Effector memory CD4-positive, alpha-beta T cell (primary cell): ENCODE measurements at regions not wholly inside any gene's neighbourhood (a gene's known extent, or its start where the extent isn't known, plus 50 kb on each side); places are given as distances from the start of the nearest gene placed in this dataset.

Experiments used
- DNase-seq, 3 donors: peaks; one replicate each; pipeline ENCODE4 v3.0.0-alpha.2; 2020
- H3K27ac ChIP-seq: 2 replicates; pipeline ENCODE4 v1.7.0; 2013; ENCODE audit warnings: mild to moderate bottlenecking, low read length, moderate library complexity; ENCODE audit not compliant: insufficient read depth, poor library complexity, severe bottlenecking
- H3K27me3 ChIP-seq: replicated peaks from 2 replicates; pipeline ENCODE4 v1.7.0; 2013; ENCODE audit warnings: mild to moderate bottlenecking, low read length; ENCODE audit not compliant: insufficient read depth, control insufficient read depth, poor library complexity, severe bottlenecking
- H3K36me3 ChIP-seq: 2 replicates; pipeline ENCODE4 v1.7.0; 2013; ENCODE audit warnings: mild to moderate bottlenecking, low read length, moderate library complexity; ENCODE audit not compliant: control insufficient read depth, insufficient read depth
- H3K4me1 ChIP-seq: 2 replicates; pipeline ENCODE4 v1.7.0; 2013; ENCODE audit warnings: low read length, mild to moderate bottlenecking; ENCODE audit not compliant: control insufficient read depth, insufficient read depth, poor library complexity, severe bottlenecking
- H3K4me3 ChIP-seq: 2 replicates; pipeline ENCODE4 v1.7.0; 2013; ENCODE audit warnings: low read length, low read depth, mild to moderate bottlenecking; ENCODE audit not compliant: insufficient read depth, poor library complexity, severe bottlenecking
- H3K9me3 ChIP-seq: 2 replicates; pipeline ENCODE4 v1.7.0; 2013; ENCODE audit warnings: mild to moderate bottlenecking, low read length, moderate library complexity; ENCODE audit not compliant: control insufficient read depth

DNA sequence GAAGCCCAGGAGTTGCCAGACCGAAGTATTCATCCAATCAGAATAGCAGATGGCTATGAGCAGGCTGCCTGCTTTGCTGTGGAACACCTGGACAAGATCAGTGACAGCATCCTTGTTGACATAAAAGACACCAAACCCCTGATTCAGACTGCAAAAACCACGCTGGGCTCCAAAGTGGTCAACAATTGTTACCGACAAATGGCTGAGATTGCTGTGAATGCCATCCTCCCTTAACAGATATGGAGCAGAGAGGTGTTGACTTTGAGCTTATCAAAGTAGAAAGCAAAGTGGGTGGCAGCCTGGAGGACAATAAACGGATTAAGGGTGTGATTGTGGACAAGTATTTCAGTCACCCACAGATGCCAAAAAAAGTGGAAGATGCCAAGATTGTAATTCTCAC, 250.3 kb upstream of the OBI1 start:
- H3K4me3 ChIP-seq = no peak overlapping the region
- H3K9me3 ChIP-seq = no peaks in the 10 kb centered on the region
- H3K27me3 ChIP-seq = no peaks in the 10 kb centered on the region
- H3K27ac ChIP-seq = no peak overlapping the region
- DNase-seq = no peak
- H3K4me1 ChIP-seq = no peaks in the 10 kb centered on the region
- no peaks in the 10 kb centered on the region for H3K36me3 ChIP-seq

DNA sequence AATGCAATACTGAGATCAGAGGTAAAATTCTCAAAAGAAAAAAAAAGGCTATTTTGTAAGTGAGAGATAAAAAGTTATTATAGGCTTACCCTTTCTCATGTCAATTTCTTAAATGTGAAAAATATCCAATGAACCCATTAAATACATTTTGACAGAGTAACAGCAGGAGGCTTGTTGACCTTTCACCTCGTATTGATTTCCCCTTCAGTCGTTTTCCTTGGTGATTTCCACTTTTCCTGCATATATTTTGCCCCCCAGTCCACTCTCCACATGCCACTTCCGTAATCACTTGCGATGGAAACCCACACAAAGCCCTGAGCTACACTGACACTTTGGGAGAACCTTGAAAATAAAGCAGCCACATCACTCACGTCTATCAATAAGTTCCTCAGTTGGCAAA, 248.1 kb upstream of the OBI1 start:
- Histone ChIP-seq H3K27me3 (no peaks in the 10 kb centered on the region), H3K4me1 (no peaks in the 10 kb centered on the region), H3K27ac (no peak overlapping the region), H3K36me3 (no peaks in the 10 kb centered on the region), H3K9me3 (no peaks in the 10 kb centered on the region), H3K4me3 (no peak overlapping the region)
- DNase-seq = no peak

DNA sequence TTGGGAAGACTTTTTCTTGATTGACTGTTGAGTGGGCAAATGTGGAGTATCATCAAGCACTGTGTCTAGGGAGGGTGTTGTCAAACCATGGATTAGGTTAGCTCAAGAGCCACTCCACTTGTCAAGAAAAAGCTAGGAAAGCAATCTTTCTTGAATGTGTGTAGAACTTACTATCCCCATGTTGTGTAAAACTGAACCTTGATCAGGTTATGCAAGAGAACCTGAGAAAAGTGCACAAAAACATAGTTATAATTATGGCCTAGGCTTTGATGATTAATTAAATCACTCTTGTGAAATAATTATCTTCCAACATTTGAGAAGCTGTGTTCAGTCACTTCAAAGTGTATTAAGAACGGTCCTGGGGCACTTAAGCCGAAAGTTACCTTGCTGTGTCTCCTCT, 238.2 kb upstream of the OBI1 start:
- no peak for DNase-seq
- no peaks in the 10 kb centered on the region for H3K9me3 ChIP-seq
- no peak overlapping the region for H3K27ac ChIP-seq
- no peak overlapping the region for H3K4me3 ChIP-seq
- H3K4me1 ChIP-seq = no peaks in the 10 kb centered on the region
- H3K27me3 ChIP-seq = no peaks in the 10 kb centered on the region
- no peaks in the 10 kb centered on the region for H3K36me3 ChIP-seq

DNA sequence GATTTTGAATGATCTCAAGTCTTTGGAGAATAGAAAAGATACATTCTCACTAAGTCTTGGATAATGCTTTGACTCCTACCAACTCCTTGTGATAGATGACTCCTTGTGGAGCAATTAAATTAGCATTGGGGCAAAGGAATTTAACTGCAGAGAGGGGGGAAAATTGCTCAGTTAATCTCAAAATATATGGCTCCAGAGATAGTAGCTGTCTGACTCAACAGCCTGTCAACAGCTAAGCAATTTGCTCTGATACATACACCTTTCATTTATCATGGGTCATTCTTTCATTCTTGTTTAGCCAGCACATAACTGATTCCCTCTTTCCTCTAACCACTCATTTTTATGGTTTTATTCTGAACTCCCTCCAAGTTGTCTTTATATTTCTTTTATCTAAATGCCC, 225.6 kb upstream of the OBI1 start:
- Histone ChIP-seq H3K4me1 (no peaks in the 10 kb centered on the region), H3K36me3 (no peaks in the 10 kb centered on the region), H3K9me3 (no peaks in the 10 kb centered on the region), H3K27me3 (no peaks in the 10 kb centered on the region), H3K27ac (no peak overlapping the region), H3K4me3 (no peak overlapping the region)
- DNase-seq = no peak

DNA sequence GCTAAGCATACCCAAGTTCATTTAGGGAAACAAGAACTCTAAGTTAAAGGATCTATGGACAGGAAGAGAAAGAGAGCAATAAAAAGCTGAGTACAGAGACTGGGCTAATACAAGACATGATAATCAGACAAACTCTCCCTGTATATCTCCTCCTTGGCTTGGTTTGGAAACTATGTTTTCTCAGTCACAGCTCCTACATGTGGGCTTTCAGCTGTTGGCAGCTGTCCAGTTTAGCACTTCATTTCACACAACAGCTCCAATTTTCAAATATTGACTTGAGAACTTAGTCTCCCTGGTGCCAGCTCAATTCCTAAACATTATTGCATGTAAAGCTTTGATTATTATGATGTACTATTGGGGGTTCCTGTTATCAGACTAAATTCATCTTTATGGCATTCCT, 222.8 kb upstream of the OBI1 start:
- Histone ChIP-seq H3K4me3 (no peak overlapping the region), H3K9me3 (no peaks in the 10 kb centered on the region), H3K36me3 (no peaks in the 10 kb centered on the region), H3K27ac (no peak overlapping the region), H3K4me1 (no peaks in the 10 kb centered on the region), H3K27me3 (no peaks in the 10 kb centered on the region)
- no peak for DNase-seq

DNA sequence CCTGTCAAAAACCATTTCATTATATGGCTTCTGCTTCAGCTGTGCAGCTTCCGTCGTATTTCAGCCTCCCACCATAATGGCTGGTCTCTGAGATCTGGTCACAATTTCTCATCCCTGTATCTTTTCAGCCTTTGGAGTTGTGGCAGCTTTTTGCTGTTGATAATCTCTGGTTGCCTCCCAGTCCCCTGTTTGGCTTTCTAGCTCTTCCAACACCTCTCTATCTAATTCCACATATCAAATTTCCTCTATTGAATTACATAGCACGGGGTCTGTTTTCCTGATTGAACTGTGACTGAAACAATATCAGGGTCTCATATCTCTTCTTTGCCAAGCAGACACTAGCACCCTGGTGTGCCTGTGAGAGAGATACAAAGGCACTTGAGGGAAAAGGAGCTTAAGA, 222.1 kb upstream of the OBI1 start:
- no peak overlapping the region for H3K4me3 ChIP-seq
- H3K9me3 ChIP-seq = no peaks in the 10 kb centered on the region

DNA sequence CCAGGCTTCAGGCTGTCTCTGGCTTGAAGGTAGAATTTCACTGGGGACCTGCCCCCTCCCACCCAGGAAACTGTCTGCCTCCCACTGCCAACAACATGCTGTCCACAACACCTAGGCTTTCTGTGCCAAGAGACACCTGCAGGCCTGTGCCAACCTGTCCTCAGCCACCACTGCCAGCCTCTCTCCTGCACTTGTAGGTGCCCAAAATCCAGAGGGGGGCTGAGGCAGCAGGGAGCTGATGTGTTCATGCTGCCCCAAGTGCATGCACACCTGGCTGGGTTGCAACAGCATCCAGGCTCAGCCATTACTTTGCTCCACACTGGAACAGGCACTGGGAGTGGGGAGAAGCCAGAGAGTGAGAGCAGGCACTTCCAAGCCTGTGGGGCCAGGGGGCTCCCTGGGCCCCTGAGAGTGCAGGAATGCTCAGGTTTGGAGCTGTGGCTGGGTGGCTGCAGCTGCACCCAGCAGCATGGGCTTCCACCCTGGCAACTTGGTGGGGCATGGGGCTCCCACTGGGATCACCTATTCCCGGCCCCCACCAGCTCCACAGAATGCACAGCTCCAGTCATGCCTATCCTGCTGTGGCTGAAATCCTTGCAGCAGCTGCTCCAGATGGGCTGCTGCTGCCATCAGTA, 218.1 kb upstream of the OBI1 start:
- H3K4me3 ChIP-seq = no peak overlapping the region
- H3K9me3 ChIP-seq = no peaks in the 10 kb centered on the region
- DNase-seq = no peak
- no peak overlapping the region for H3K27ac ChIP-seq
- no peaks in the 10 kb centered on the region for H3K27me3 ChIP-seq
- H3K36me3 ChIP-seq = no peaks in the 10 kb centered on the region
- H3K4me1 ChIP-seq = no peaks in the 10 kb centered on the region

More for the DNA sequence above, 222.1 kb upstream of the OBI1 start:
- DNase-seq = no peak
- Histone ChIP-seq H3K4me1 (no peaks in the 10 kb centered on the region), H3K36me3 (no peaks in the 10 kb centered on the region), H3K27me3 (no peaks in the 10 kb centered on the region), H3K27ac (no peak overlapping the region)

DNA sequence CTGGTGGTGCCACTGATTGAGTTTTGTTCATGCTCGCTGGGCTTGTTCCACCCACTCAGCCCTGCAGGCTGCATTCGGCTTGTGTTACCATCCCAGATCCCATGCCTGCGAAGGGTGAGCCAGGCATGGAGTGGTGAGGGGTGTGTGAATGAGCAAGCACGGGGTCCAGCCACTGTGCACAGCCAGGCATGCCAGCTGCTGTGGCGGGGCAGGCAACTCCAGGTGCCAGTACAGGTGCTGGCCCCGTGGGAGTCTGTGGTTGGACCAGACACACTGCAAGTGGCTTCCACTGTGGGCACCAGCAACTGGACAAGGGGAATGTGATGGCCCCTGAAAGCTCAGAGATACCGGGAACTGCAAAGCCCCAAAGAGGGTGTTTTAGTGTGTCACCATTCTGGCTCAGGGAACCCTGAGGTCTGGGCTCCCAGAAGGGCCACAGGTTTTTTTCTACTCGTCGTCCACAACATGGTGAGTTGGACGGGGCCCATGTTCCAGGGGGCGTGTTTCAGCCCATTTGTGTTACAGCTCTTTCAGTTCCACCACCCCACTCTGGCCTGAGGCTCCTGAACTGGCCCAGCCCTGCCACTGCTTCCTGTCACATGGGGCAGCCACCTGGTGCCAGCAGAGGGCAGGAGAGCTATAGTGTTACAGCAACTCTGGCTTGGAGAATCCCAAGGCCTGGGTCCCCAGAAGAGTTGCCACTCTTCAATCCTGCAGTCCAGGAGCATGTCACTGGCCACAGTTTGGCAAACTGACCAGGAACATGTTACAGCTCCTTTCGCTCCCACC, 217.0 kb upstream of the OBI1 start:
- Histone ChIP-seq H3K36me3 (no peaks in the 10 kb centered on the region), H3K27ac (no peak overlapping the region), H3K27me3 (no peaks in the 10 kb centered on the region), H3K9me3 (no peaks in the 10 kb centered on the region), H3K4me1 (no peaks in the 10 kb centered on the region), H3K4me3 (no peak overlapping the region)
- no peak for DNase-seq

DNA sequence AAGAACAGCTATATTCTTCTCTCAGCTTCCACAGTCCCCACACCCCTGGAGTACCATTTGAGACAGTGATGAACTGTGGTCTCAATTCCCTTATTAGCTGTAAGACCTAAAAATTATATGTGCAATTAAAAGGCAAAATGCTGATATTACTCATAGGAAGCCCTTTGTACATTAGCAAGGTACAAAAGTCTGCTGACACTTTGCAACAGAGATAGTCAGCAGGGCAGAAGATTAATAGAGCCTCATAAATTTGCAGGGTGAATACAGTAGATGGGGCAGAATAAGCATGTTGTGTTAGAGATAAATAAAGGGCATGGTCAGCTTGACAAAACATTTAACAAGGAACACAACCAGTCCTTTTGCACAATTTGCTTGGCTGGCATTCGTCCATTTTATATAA, 210.0 kb upstream of the OBI1 start:
- no peak for DNase-seq
- Histone ChIP-seq H3K9me3 (no peaks in the 10 kb centered on the region), H3K27ac (no peak overlapping the region), H3K36me3 (no peaks in the 10 kb centered on the region), H3K27me3 (no peaks in the 10 kb centered on the region), H3K4me3 (no peak overlapping the region), H3K4me1 (no peaks in the 10 kb centered on the region)

DNA sequence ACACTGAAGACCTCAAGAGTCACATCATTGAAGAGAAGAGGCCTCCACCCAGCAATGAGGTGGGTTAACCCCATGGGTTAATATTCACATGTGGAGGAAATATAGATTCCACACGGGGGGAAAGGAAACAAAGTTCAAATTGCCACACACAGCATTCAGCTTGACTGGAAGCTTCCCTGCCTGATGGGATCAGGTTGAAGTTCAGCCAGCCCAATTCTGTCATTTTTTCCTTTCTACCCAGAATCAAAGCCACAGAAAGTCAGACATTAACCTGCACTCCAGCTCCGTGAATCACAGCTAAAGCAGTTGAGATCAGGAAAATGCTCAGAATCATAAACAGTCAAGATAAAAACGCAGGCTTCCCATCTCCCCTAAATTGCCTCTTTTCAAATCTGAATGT, 208.7 kb upstream of the OBI1 start:
- no peak overlapping the region for H3K4me3 ChIP-seq
- DNase-seq = no peak
- no peaks in the 10 kb centered on the region for H3K27me3 ChIP-seq

More for the DNA sequence above, 208.7 kb upstream of the OBI1 start:
- Histone ChIP-seq H3K27ac (no peak overlapping the region), H3K9me3 (no peaks in the 10 kb centered on the region), H3K4me1 (no peaks in the 10 kb centered on the region), H3K36me3 (no peaks in the 10 kb centered on the region)
